GM19372 (cell line): ENCODE measurements at regions not wholly inside any gene's neighbourhood (a gene's known extent, or its start where the extent isn't known, plus 50 kb on each side); places are given as distances from the start of the nearest gene placed in this dataset.
"Not testable (repeated sequence)": the region's sequence is repeated elsewhere in the genome, so short reads cannot be mapped to it uniquely, and the experiment has no call there.

Source experiments
- ATAC-seq: cut with Tn5 transposase; IDR thresholded peaks from one replicate; pipeline ENCODE4 v1.9.1; 2021; ENCODE audit warnings: mild to moderate bottlenecking, low read depth, moderate library complexity; ENCODE audit not compliant: unreplicated experiment

- no peak for ATAC-seq
Observed at GRCh38 chr21:41613533-41613909, 105.6 kb upstream of the TMPRSS2 start.

- ATAC-seq: no peak
Observed at GRCh38 chr21:41612674-41613532, 104.9 kb upstream of the TMPRSS2 start.

DNA sequence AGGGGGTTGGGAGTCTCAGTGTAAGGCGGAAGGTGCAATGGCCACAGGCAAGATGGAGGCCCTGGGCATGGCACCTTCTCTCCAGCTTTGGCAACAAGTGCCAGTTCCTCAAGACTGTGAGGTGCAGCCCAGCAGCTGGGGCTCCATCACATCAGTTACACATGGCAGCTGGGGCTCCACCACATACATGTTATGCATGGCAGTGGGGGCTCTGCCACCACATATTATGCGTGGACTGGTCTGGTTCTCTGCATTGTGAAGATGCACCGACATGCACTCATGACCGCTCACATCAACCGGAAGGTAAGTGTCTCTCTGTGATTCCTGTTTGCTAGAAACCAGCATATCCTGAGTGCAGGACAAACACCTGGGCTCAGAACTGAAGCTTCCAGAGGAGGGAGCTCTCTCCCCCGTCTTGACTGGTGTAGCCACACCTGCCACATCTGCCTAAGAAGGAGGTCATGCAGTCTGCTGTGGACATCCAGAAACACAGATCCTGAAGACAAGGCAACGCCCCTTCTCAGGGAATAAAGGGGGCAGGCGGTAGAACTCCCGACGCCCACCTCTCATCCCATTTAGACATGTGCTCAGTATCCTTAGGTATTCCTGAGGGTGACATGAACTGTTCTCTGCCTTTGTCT is 104.1 kb upstream of the TMPRSS2 start:
- no peak for ATAC-seq

- ATAC-seq: no peak
Observed at GRCh38 chr21:41611441-41611840, 103.5 kb upstream of the TMPRSS2 start.

DNA sequence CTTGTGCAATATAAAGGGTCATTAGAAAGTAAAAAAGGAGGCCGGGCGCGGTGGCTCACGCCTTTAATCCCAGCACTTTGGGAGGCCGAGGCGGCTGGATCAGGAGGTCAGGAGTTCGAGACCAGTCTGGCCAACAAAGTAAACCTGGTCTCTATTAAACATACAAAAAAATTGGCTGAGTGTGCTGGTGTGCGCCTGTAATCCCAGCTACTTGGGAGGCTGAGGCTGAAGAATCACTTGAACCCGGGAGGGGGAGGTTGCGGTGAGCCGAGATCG is 102.8 kb upstream of the TMPRSS2 start:
- not testable (repeated sequence) for ATAC-seq

DNA sequence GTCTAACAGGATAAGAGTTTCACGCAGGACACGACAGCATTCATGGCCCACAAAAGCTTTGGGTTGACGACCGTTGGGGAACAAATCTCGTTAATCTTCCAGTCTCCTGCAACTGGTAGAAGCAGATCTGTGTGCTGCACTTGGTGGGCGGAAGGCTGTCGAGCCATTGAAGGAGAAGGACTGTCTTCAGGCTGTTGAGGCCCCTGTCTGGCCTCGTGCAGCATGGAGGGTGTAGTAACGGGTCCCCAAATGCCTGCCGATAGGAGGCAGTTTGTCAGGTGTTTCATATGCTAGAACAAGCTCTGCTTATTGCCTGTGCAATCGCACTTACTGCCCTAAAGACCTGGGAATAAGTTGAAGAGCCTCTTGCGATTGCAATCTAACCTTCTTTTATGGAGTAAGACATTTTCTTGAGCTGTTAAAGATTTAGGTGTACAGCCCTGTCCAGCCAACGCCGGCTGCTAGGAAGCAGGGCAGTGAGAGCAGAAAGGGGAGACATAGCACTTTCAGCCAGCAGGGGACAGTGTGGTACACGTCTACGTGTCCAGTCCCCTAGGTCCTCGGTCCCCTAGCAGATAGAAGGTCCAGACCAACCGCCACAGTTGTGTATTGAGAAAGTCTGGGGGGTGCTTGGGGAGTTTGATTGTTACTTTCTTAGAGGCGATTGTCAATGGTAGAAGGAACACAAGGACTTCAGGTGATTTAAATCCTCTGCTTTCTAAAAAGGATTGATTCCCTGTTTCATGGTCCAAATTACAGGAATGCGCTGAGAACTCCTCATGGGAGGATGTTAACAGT is 102.3 kb upstream of the TMPRSS2 start:
- no peak for ATAC-seq

- ATAC-seq: no peak
Observed at GRCh38 chr21:41606706-41607105, 98.7 kb upstream of the TMPRSS2 start.

DNA sequence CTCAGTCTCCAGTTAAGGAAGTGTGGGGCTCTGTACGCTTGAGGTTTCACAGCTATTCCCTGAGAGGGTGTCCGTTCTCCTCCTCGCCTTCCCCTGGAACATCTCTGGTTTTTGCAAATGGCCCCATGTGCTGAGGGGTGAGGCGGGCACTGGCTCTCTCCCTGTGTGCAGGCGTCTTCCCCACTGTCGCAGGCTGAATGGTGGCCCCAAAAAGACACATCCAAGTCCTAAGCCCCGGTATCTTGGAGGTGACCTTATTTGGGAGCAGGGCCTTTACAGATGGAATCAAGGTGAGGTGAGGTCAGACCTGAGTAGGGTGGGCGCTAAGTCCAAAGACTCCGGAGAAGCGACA is 98.0 kb upstream of the TMPRSS2 start:
- ATAC-seq: no peak

DNA sequence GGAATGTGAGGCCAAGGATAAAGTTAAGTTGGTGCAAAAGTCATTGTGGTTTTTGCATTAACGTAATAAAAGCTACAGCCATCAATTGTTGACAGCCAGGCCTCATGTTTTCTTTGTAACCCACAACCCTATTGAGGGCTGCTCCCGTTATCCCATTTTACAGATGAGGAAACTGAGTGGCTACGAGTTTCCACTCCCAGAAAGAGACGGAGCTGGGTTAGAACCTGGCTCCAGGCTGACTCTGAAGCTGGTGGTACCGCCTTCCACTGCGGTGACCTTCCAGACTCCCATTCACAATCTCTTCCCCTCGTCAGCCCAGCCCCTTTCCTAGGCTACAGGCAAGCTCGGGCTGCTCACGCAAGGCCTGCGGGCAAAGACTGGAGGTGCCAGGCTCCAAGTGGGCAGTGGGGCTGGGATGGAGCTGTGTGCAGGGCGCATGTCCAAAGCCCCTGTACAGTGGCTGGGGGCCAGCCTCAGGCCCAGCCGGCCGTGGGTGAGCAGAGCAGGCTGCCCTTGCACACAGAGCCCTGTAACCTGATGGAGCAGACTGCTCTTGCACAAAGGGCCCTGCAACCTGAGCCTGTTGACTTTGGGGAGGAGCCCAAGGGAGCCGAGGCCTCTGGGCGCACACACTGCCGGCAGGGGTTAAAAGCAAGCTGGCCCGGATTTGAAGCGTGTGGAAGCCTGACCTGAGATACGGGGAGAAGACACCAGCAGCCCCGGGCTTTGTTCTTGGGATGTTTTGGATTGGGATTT is 97.4 kb upstream of the TMPRSS2 start:
- ATAC-seq: no peak

DNA sequence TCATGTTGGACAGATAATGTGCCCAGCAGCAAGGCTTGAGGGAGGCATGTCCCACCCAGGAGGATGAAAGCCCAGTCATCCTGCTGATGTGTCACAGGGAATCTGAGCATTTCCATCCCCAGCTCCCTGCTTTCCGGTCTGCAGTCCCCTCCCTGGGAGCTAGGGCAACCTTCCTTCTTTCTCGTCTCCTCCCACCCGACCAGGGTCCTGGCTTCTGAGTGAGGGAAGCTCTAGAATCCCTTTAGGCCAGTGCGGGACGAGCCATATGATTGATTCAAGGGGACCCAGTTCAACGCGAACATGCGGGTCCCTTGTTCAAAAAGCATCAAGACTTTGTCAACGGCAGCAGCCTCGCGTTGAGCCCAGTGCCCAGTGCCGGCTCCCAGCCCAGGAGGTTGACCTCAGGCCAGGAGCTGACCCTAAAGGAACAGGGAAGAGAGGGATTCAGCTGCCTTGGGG is 96.7 kb upstream of the TMPRSS2 start:
- no peak for ATAC-seq

GRCh38 chr21:41603476-41603875 is 95.5 kb upstream of the TMPRSS2 start:
- no peak for ATAC-seq

GRCh38 chr21:41602531-41602930 is 94.6 kb upstream of the TMPRSS2 start:
- ATAC-seq: no peak

- ATAC-seq: no peak
Observed at GRCh38 chr21:41601573-41602368, 93.8 kb upstream of the TMPRSS2 start.

DNA sequence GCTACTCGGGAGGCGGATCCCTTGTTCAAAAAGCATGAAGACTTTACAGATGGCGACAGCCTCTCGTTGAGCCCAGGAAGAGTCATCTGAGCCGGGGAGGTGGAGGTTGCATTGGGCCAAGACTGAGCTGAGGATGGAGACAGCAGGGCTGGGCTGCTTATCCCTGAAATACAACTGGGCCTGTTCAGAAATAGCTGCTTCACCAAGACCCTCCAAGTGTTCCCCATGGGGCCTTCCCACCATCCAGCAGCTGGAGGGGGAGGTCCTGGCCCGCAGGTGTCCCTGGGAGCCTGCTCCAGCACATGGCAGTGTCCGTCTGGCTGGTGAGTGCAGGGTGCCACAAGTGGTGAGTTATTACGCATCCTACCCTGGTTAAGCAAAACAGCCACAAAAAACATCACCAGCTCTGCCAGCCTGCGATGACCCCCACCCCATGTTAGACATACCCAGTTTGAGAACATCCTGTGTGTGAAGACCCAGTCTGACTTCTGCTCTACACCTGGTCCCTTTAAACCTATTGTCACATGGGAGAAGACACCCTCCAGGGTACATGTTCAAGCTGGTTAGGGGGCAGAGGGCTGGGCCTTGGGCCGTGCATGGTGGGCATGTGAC is 93.1 kb upstream of the TMPRSS2 start:
- ATAC-seq: no peak

DNA sequence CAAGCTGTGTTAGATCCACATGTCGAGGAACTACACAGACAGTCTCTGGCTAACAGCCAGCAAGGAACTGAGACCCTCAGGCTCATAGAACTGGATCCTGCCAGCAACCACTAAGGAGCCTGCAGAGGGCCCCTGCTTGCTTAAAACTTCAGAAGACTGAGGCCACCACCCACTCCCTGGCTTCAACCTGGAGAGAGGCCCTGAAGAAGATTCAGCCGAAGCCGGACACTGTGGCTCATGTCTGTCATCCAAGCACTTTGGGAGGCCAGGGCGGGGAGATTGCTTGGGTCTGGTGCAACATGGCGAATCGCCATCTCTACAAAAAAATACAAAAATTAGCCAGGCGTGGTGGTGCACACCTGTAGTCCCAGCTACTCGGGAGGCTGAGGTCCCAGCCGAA is 92.6 kb upstream of the TMPRSS2 start:
- ATAC-seq: no peak

DNA sequence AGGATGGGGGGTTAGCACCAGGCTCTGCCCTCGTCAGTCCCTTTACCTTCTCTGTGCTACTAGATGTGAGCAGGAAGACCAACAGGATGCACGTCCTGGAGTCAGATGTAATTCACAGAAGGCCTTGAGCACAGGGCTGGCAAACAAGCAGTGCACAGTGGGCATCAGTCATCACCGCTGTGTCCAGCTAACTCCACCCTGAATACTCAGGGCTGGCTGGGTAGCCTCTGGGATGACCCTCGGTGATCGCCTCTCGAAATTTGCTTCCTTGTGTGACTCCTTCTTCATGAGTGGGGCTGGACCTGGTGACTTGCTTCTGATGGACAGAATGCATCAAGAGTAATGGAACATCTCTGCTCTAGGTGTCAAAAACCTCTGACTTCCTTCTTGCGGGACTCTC is 92.2 kb upstream of the TMPRSS2 start:
- no peak for ATAC-seq

GRCh38 chr21:41598561-41599431 is 90.8 kb upstream of the TMPRSS2 start:
- ATAC-seq: no peak

DNA sequence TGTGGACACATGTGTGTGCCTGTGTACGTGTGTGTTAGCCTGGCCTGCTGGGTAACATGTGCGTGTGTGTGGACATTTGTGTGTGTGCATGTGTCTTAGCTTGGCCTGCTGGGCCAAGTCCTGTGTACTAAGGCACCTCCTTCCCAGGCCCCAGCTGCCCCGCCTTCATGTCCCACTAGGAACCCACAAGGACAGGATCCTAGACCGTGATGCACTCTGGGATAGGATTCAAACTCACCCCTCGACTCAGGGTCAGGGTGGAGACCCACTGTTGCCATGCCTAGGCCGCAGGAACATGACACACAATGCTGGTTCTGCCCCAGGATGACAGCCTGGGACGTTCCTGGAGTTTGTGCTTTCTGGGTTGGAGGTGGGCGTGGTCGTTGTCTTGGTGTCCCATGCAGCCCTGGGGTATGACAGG is 89.9 kb upstream of the TMPRSS2 start:
- no peak for ATAC-seq

DNA sequence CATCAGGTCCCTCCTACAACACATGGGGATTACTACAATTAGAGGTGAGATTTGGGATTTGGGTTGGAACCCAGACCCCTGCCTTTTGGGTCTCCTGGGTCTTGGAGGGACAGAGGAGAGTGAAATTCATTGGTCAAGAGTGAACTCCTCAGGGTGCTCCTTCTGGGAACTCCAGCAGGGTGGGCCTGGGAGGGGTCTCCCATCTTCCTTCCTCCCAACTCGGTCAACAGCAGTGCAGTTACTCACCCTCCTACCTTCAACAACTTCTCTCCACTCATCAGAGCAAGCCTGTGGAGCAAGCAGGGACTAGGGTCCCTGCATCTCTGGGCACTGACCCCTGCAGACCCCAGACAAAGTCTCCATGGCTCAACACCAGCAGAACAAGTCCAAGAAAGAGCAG is 89.3 kb upstream of the TMPRSS2 start:
- ATAC-seq: no peak
